Parathyroid adenoma (tissue), 2 donors: ENCODE measurements at regions not wholly inside any gene's neighbourhood (a gene's known extent, or its start where the extent isn't known, plus 50 kb on each side); places are given as distances from the start of the nearest gene placed in this dataset.

Experiments
- H2AFZ ChIP-seq: fragments of 300-600 bp; sonication (generic); one replicate; pipeline ENCODE4 v1.7.0; 2017; ENCODE audit warnings: antibody characterized with exemption, mild to moderate bottlenecking
- H3K27ac ChIP-seq: fragments of 300-600 bp; sonication (generic); one replicate; pipeline ENCODE4 v1.7.0; 2017
- H3K27me3 ChIP-seq: fragments of 300-600 bp; sonication (generic); one replicate; pipeline ENCODE4 v1.7.0; 2017; ENCODE audit warnings: low read length; ENCODE audit not compliant: control insufficient read depth, insufficient read depth
- H3K36me3 ChIP-seq: fragments of 300-600 bp; sonication (generic); one replicate; pipeline ENCODE4 v1.7.0; 2017; ENCODE audit warnings: low read length; ENCODE audit not compliant: control insufficient read depth, insufficient read depth
- H3K4me1 ChIP-seq: fragments of 300-600 bp; sonication (generic); one replicate; pipeline ENCODE4 v1.7.0; 2017; ENCODE audit warnings: control low read depth
- H3K4me2 ChIP-seq: fragments of 300-600 bp; sonication (generic); one replicate; pipeline ENCODE4 v1.7.0; 2017; ENCODE audit warnings: low read length
- H3K4me3 ChIP-seq: fragments of 300-600 bp; sonication (generic); one replicate; pipeline ENCODE4 v1.7.0; 2017; ENCODE audit warnings: low read depth, low read length
- H3K79me2 ChIP-seq: fragments of 300-600 bp; sonication (generic); one replicate; pipeline ENCODE4 v1.7.0; 2017; ENCODE audit warnings: control low read depth
- H3K9ac ChIP-seq: fragments of 300-600 bp; sonication (generic); one replicate; pipeline ENCODE4 v1.7.0; 2017; ENCODE audit warnings: mild to moderate bottlenecking
- H3K9me3 ChIP-seq: fragments of 300-600 bp; sonication (generic); one replicate; pipeline ENCODE4 v1.7.0; 2017; ENCODE audit warnings: low read length; ENCODE audit not compliant: control insufficient read depth
- CTCF ChIP-seq: fragments of 300-600 bp; sonication (generic); IDR thresholded peaks from one replicate; pipeline ENCODE4 v1.7.0; 2017; ENCODE audit warnings: antibody characterized with exemption, mild to moderate bottlenecking
- donor health status: primary hyperparathyroidism.

DNA sequence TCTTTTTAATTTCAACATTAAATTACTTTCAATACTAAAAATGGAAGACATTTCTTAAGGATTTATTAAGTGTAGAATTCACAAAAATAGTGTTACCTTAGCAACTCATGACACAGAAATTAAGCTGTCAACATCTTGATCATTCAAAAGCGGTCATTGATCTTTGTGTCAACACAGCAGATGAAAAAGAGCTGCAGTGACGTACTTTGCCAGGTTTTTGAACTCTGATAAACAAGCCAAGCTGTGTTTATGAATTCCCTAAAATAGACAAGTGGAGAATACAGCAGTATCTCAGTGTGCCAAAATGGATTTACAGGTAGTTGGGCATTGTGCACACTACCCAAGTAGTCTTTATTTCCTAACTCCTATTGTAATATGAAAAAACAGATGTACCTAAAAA lies 1141.8 kb upstream of the PCDH7 start:
- no peak overlapping the region for H3K4me2 ChIP-seq
- no peaks in the 10 kb centered on the region for H3K79me2 ChIP-seq
- no peak for TF ChIP-seq CTCF
- no peak overlapping the region for H3K27ac ChIP-seq
- no peaks in the 10 kb centered on the region for H3K4me1 ChIP-seq
- no peaks in the 10 kb centered on the region for H3K9me3 ChIP-seq
- H3K4me3 ChIP-seq, result no peak overlapping the region
- H3K9ac ChIP-seq, result no peak overlapping the region
- no peaks in the 10 kb centered on the region for H3K36me3 ChIP-seq
- H2AFZ ChIP-seq, result no peak overlapping the region
- no peaks in the 10 kb centered on the region for H3K27me3 ChIP-seq

GRCh38 chr4:29581457-29581856 lies 1138.7 kb upstream of the PCDH7 start:
- Histone ChIP-seq H3K36me3 (no peaks in the 10 kb centered on the region), H3K79me2 (no peaks in the 10 kb centered on the region), H3K27me3 (no peaks in the 10 kb centered on the region), H3K9me3 (no peaks in the 10 kb centered on the region), H2AFZ (no peak overlapping the region), H3K9ac (no peak overlapping the region), H3K4me3 (no peak overlapping the region), H3K27ac (no peak overlapping the region), H3K4me1 (no peaks in the 10 kb centered on the region), H3K4me2 (no peak overlapping the region)
- TF ChIP-seq CTCF, result no peak

GRCh38 chr4:29588617-29589016 lies 1131.6 kb upstream of the PCDH7 start:
- no peak overlapping the region for H2AFZ ChIP-seq
- H3K27me3 ChIP-seq, result no peaks in the 10 kb centered on the region
- no peaks in the 10 kb centered on the region for H3K36me3 ChIP-seq
- H3K9ac ChIP-seq, result no peak overlapping the region
- no peaks in the 10 kb centered on the region for H3K79me2 ChIP-seq
- H3K27ac ChIP-seq, result no peak overlapping the region
- TF ChIP-seq CTCF, result no peak
- no peak overlapping the region for H3K4me3 ChIP-seq
- H3K4me2 ChIP-seq, result no peak overlapping the region
- no peaks in the 10 kb centered on the region for H3K4me1 ChIP-seq
- no peaks in the 10 kb centered on the region for H3K9me3 ChIP-seq

DNA sequence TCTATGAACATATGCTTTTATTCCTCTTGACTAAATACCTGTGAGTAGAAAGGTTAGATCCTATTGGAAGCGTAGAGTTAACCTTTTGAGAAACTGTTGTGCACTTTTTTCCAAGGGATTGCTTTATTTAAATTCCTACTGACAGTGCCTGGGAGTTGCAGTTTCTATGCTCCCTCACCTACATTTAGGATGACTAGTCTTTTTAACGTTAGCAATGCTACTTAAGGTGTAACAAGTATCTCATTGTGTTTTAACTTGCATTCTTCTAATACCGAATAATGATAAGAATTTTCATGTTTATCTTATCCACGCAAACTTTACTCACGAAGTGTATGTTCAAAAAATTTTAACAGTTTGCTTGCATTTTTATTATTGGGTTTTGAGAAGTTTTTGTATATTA lies 1123.9 kb upstream of the PCDH7 start:
- no peak overlapping the region for H3K27ac ChIP-seq
- H3K9me3 ChIP-seq, result no peaks in the 10 kb centered on the region
- H3K4me2 ChIP-seq, result no peak overlapping the region
- peaks cover 2% of the 10 kb centered on the region for H3K36me3 ChIP-seq
- H3K9ac ChIP-seq, result no peak overlapping the region
- H3K79me2 ChIP-seq, result no peaks in the 10 kb centered on the region
- TF ChIP-seq CTCF, result no peak
- no peaks in the 10 kb centered on the region for H3K4me1 ChIP-seq
- H3K27me3 ChIP-seq, result no peaks in the 10 kb centered on the region
- no peak overlapping the region for H2AFZ ChIP-seq
- H3K4me3 ChIP-seq, result no peak overlapping the region

DNA sequence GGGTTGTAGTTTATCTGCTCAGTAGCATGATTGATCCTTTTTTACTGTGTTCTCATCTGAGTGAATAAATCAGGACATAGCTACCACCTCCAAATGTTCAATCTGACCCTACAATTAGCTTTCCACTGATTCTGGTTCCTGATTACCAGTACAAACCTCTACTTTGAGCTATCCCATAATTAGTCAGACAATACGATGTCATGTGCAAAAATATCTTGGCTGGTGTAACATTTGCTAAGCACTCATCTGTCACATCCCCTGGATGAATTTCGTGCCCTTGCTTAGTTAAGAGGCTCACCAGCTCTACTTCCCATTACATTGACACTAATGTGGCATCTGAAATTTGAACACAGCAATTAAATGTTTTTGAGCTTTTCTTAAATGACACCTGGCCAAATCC lies 1101.0 kb upstream of the PCDH7 start:
- Histone ChIP-seq H2AFZ (no peak overlapping the region), H3K27me3 (no peaks in the 10 kb centered on the region), H3K9ac (no peak overlapping the region), H3K9me3 (no peaks in the 10 kb centered on the region), H3K4me3 (no peak overlapping the region), H3K4me2 (no peak overlapping the region), H3K27ac (no peak overlapping the region), H3K4me1 (no peaks in the 10 kb centered on the region), H3K79me2 (no peaks in the 10 kb centered on the region), H3K36me3 (no peaks in the 10 kb centered on the region)
- TF ChIP-seq CTCF, result no peak
